Heart left ventricle (tissue), 16 donors: ENCODE measurements at regions not wholly inside any gene's neighbourhood (a gene's known extent, or its start where the extent isn't known, plus 50 kb on each side); places are given as distances from the start of the nearest gene placed in this dataset.

ENCODE experiments used
- ATAC-seq, 4 donors: fragments of 200-7000 bp; cut with Tn5 transposase; one replicate each; pipeline ENCODE4 v1.9.1; 2020 to 2022; ENCODE audit warnings: moderate library complexity in 4 of 4, mild to moderate bottlenecking in 3 of 4, moderate number of reproducible peaks in 1 of 4
- DNase-seq, 5 donors: peaks; one replicate each; pipeline ENCODE4 v3.0.0-alpha.2; 2020
- H3K27ac ChIP-seq, 12 donors: fragments of 200-600 bp; sonication (generic) in 4 of 12; one replicate each; pipeline versions ENCODE4 v1.5.0 to v1.8.0; 2016 to 2022; ENCODE audit warnings: mild to moderate bottlenecking in 2 of 12
- H3K27me3 ChIP-seq, 9 donors: fragments of 200-600 bp; sonication (generic) in 2 of 9; one replicate each; pipeline versions ENCODE4 v1.5.1 to v1.8.0; 2016 to 2022; ENCODE audit warnings: mild to moderate bottlenecking in 3 of 9
- H3K36me3 ChIP-seq, 9 donors: fragments of 200-600 bp; sonication (generic) in 2 of 9; one replicate each; pipeline versions ENCODE4 v1.5.0 to v1.8.0; 2018 to 2022; ENCODE audit warnings: mild to moderate bottlenecking in 2 of 9
- H3K4me1 ChIP-seq, 12 donors: fragments of 200-600 bp; sonication (generic) in 4 of 12; one replicate each; pipeline versions ENCODE4 v1.5.0 to v1.8.0; 2016 to 2022; ENCODE audit warnings: mild to moderate bottlenecking in 3 of 12
- H3K4me3 ChIP-seq, 12 donors: fragments of 200-600 bp; sonication (generic) in 4 of 12; one replicate each; pipeline versions ENCODE4 v1.5.0 to v1.8.0; 2017 to 2022; ENCODE audit warnings: mild to moderate bottlenecking in 9 of 12, moderate library complexity in 4 of 12
- H3K9me3 ChIP-seq, 12 donors: fragments of 200-600 bp; sonication (generic) in 4 of 12; one replicate each; pipeline versions ENCODE4 v1.5.0 to v1.8.0; 2016 to 2022; ENCODE audit warnings: mild to moderate bottlenecking in 1 of 12
- CTCF ChIP-seq, 12 donors: fragments of 200-600 bp; sonication (generic) in 4 of 12; IDR thresholded peaks; one replicate each; pipeline versions ENCODE4 v1.5.0 to v1.8.0; 2018 to 2022; ENCODE audit warnings: antibody characterized with exemption in 12 of 12, mild to moderate bottlenecking in 5 of 12
- POLR2A ChIP-seq, 2 donors: fragments of 450-650 bp; IDR thresholded peaks; one replicate each; pipeline ENCODE4 v1.6.1; 2017; ENCODE audit warnings: antibody characterized with exemption in 2 of 2, mild to moderate bottlenecking in 2 of 2, moderate library complexity in 2 of 2
- WGBS, 4 donors: extraction: QIAGEN DNeasy Blood & Tissue Kit in 2 of 4; methylation state at CpG; one replicate each; pipeline versions ENCODE4 v1.1.5 to v1.1.7; 2013 to 2018; 5-methylcytosine and 5-hydroxymethylcytosine counted together
- intact Hi-C, 10 donors: fragments of 100-400 bp; cut with DNase I; formaldehyde crosslinking; loops; one replicate each; pipeline versions ENCODE4 v1.11.1 to v1.14.2; 2022
- donor health status: ischemic (EF 13 %, LVEDD 7.1; RV severe dilation, severe dysfunction).
- donor health status: healthy with polysubstance abuse.
- donor health status: DM: no; HTN: yes; CAD: no.
- donor health status: DM: no; HTN: no; CAD: no.
- donor health status: ischemic (EF 25% LVEDD 6.9; RV normal size, moderate dysfunction).
- donor health status: ischemic (EF 25% LVEDD 5.7; RV mildly dilated, moderate dysfunction).
- donor health status: healthy.
- donor health status: DM: yes; HTN: yes; CAD: no.
- donor health status: ischemic (EF 35%, LVEDD 5.7; RV mildly dilated, moderate dysfunction).
- donor health status: nonischemic (EF 11% LVEDD 7.7; RV severe dilation, severe dysfunction).
- donor health status: DM: yes; HTN: yes; CAD: no.
- donor health status: PGD.
- donor health status: ischemic (EF 29% LVEDD 5.4; RV normal size, mild dysfunction).
- donor health status: nonischemic (EF 23%, LVEDD 6.1; RV moderate dilation, normal function).

GRCh38 chr4:24396988-24397387 is 187.4 kb downstream of the DHX15 start:
- DNase-seq (no peak), ATAC-seq (no peak)
- TF ChIP-seq POLR2A (IDR thresholded peaks at IDR 0.05) (no peak), CTCF (IDR thresholded peaks at IDR 0.05) (no peak)
- H3K9me3 ChIP-seq, result no peaks in the 10 kb centered on the region
- no peak overlapping the region for H3K4me3 ChIP-seq
- H3K36me3 ChIP-seq, result no peaks in the 10 kb centered on the region
- no peaks in the 10 kb centered on the region for H3K27me3 ChIP-seq
- H3K27ac ChIP-seq, result no peak overlapping the region
- intact Hi-C loops, result no loop called here
- no peaks in the 10 kb centered on the region for H3K4me1 ChIP-seq
- 70 to 92% (median 83%) methylated on average over 4 of the region's 4 CpGs for WGBS, 4 donors

GRCh38 chr4:24395937-24396336 is 188.4 kb downstream of the DHX15 start:
- H3K4me1 ChIP-seq, result no peaks in the 10 kb centered on the region
- H3K9me3 ChIP-seq, result no peaks in the 10 kb centered on the region
- intact Hi-C loops, result no loop called here
- DNase-seq (no peak), ATAC-seq (no peak)
- no peak overlapping the region for H3K27ac ChIP-seq
- 92 to 95% (median 94%) methylated on average over 7 of the region's 7 CpGs for WGBS, 4 donors
- no peak for TF ChIP-seq POLR2A (IDR thresholded peaks at IDR 0.05)
- no peak overlapping the region for H3K4me3 ChIP-seq
- no peaks in the 10 kb centered on the region for H3K27me3 ChIP-seq
- no peaks in the 10 kb centered on the region for H3K36me3 ChIP-seq

- Histone ChIP-seq H3K4me3 (no peak overlapping the region), H3K4me1 (no peaks in the 10 kb centered on the region), H3K9me3 (no peaks in the 10 kb centered on the region), H3K27me3 (no peaks in the 10 kb centered on the region), H3K36me3 (no peaks in the 10 kb centered on the region), H3K27ac (no peak overlapping the region)
- DNase-seq, result no peak
- no peak for ATAC-seq
- WGBS, 4 donors, result 78 to 85% (median 81%) methylated on average over 4 of the region's 4 CpGs
- TF ChIP-seq CTCF (IDR thresholded peaks at IDR 0.05), result no peak
- TF ChIP-seq POLR2A (IDR thresholded peaks at IDR 0.05), result no peak
- intact Hi-C loops, result no loop called here
Observed at GRCh38 chr4:24394041-24394440, 190.3 kb downstream of the DHX15 start.

- Histone ChIP-seq H3K4me3 (no peak overlapping the region), H3K27me3 (no peaks in the 10 kb centered on the region), H3K36me3 (no peaks in the 10 kb centered on the region), H3K9me3 (peaks cover 0 to 6% (median 0%) of the 10 kb centered on the region in 12 donors), H3K27ac (no peak overlapping the region), H3K4me1 (no peaks in the 10 kb centered on the region)
- DNase-seq, result no peak
- TF ChIP-seq POLR2A (IDR thresholded peaks at IDR 0.05) (no peak), CTCF (IDR thresholded peaks at IDR 0.05) (no peak)
- no peak for ATAC-seq
- WGBS, 4 donors, result 36 to 66% (median 43%) methylated on average over 5 of the region's 5 CpGs
- intact Hi-C loops, result no loop called here
Observed at GRCh38 chr4:24392613-24393012, 191.7 kb downstream of the DHX15 start.

- H3K36me3 ChIP-seq, result no peaks in the 10 kb centered on the region
- ATAC-seq (peak in 2 of 4 donors; percentile 60 to 82), DNase-seq (no peak)
- no peaks in the 10 kb centered on the region for H3K4me1 ChIP-seq
- 11 to 21% (median 12%) methylated on average over 2 of the region's 2 CpGs for WGBS, 4 donors
- no peak overlapping the region for H3K4me3 ChIP-seq
- intact Hi-C loops, result no loop called here
- H3K27me3 ChIP-seq, result no peaks in the 10 kb centered on the region
- no peak for TF ChIP-seq POLR2A (IDR thresholded peaks at IDR 0.05)
- no peak for TF ChIP-seq CTCF (IDR thresholded peaks at IDR 0.05)
- H3K27ac ChIP-seq, result no peak overlapping the region
- peaks cover 0 to 17% (median 0%) of the 10 kb centered on the region in 12 donors for H3K9me3 ChIP-seq
Observed at GRCh38 chr4:24382381-24382780, 202.0 kb downstream of the DHX15 start.
